ENCODE measurements at regions not wholly inside any gene's neighbourhood (a gene's known extent, or its start where the extent isn't known, plus 50 kb on each side); places are given as distances from the start of the nearest gene placed in this dataset.

GRCh38 chr14:62076825-62077605 lies 314.8 kb downstream of the SNAPC1 start:
- H3K9me3 ChIP-seq = no peaks in the 10 kb centered on the region
- no peaks in the 10 kb centered on the region for H3K36me3 Mint-ChIP-seq (ENCODE audit: insufficient read depth, unreplicated experiment)
- no peaks in the 10 kb centered on the region; the same call in 1 of the 2 replicates for H3K27me3 ChIP-seq (replicated peaks; ENCODE audit: control insufficient read depth, insufficient read depth, low read length)
- intact Hi-C loops (cut with micrococcal nuclease; ENCODE audit: unreplicated experiment) = no loop called here
- TF ChIP-seq, protein P1, sequence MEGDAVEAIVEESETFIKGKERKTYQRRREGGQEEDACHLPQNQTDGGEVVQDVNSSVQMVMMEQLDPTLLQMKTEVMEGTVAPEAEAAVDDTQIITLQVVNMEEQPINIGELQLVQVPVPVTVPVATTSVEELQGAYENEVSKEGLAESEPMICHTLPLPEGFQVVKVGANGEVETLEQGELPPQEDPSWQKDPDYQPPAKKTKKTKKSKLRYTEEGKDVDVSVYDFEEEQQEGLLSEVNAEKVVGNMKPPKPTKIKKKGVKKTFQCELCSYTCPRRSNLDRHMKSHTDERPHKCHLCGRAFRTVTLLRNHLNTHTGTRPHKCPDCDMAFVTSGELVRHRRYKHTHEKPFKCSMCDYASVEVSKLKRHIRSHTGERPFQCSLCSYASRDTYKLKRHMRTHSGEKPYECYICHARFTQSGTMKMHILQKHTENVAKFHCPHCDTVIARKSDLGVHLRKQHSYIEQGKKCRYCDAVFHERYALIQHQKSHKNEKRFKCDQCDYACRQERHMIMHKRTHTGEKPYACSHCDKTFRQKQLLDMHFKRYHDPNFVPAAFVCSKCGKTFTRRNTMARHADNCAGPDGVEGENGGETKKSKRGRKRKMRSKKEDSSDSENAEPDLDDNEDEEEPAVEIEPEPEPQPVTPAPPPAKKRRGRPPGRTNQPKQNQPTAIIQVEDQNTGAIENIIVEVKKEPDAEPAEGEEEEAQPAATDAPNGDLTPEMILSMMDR (IDR thresholded peaks at IDR 0.05; ENCODE audit: insufficient read depth in 1 of 2, low read depth in 1 of 2, low read length in 1 of 2, severe bottlenecking in 1 of 2, unreplicated experiment in 1 of 2) = no peak
- H3K4me3 ChIP-seq (ENCODE audit: low read depth, low read length) = no peak overlapping the region
- DNase-seq = no peak
- no peaks in the 10 kb centered on the region for H3K4me1 ChIP-seq
- no peaks in the 10 kb centered on the region for H3K36me3 ChIP-seq (ENCODE audit: control insufficient read depth, insufficient read depth, low read length)
- H3K27ac Mint-ChIP-seq (ENCODE audit: unreplicated experiment) = no peak overlapping the region
- no peaks in the 10 kb centered on the region for H3K4me1 Mint-ChIP-seq (ENCODE audit: low read depth, unreplicated experiment)
- no peaks in the 10 kb centered on the region for H3K9me3 Mint-ChIP-seq (ENCODE audit: unreplicated experiment)
- H3K4me3 Mint-ChIP-seq (ENCODE audit: unreplicated experiment) = no peak overlapping the region
- H3K27me3 Mint-ChIP-seq (ENCODE audit: insufficient read depth, unreplicated experiment) = no peaks in the 10 kb centered on the region
- CTCF ChIA-PET = no interaction called here
- POLR2A ChIA-PET = no interaction called here
- no TSS peak for BruUV-seq (replicated peaks)

DNA sequence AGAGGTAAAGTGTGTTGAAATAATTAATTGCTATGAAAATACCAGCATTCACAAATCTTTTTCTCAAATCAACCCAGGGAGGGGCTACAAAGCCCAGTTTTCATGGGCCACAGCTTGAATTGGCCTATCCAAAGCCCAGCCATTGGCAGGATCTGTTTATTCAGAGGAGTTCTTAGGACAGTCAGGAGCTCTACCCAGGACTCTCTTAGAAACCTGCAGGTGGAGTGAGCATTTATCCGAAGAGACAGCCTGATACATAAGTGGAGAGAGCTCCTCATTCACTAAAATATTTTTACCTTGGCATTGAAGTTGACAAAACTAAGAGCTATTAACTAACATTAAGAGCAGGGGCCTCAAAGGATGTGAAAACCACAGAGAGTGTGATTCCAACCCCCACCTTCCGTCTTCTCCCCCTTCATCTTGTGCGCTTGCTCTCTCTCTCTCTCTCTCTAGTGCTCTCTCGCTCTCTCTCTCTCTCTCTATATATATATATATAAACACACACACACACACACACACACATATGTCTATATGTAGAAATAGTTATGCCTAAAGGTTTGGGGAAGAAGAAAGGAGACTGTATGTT lies 315.5 kb downstream of the SNAPC1 start:
- Mint-ChIP-seq H3K9me3 (ENCODE audit: unreplicated experiment) (no peaks in the 10 kb centered on the region), H3K27ac (ENCODE audit: unreplicated experiment) (no peak overlapping the region), H3K27me3 (ENCODE audit: insufficient read depth, unreplicated experiment) (peaks cover 2% of the 10 kb centered on the region), H3K36me3 (ENCODE audit: insufficient read depth, unreplicated experiment) (no peaks in the 10 kb centered on the region), H3K4me3 (ENCODE audit: unreplicated experiment) (no peak overlapping the region), H3K4me1 (ENCODE audit: low read depth, unreplicated experiment) (no peaks in the 10 kb centered on the region)
- intact Hi-C loops (cut with micrococcal nuclease; ENCODE audit: unreplicated experiment) = no loop called here
- Histone ChIP-seq H3K9me3 (no peaks in the 10 kb centered on the region), H3K4me3 (ENCODE audit: low read depth, low read length) (no peak overlapping the region), H3K27me3 (replicated peaks; ENCODE audit: control insufficient read depth, insufficient read depth, low read length) (no peaks in the 10 kb centered on the region; the same call in 1 of the 2 replicates), H3K36me3 (ENCODE audit: control insufficient read depth, insufficient read depth, low read length) (no peaks in the 10 kb centered on the region), H3K4me1 (no peaks in the 10 kb centered on the region)
- CTCF ChIA-PET = no interaction called here
- no peak for DNase-seq
- TF ChIP-seq, protein P1 (IDR thresholded peaks at IDR 0.05; ENCODE audit: insufficient read depth in 1 of 2, low read depth in 1 of 2, low read length in 1 of 2, severe bottlenecking in 1 of 2, unreplicated experiment in 1 of 2) = no peak
- BruUV-seq (replicated peaks) = no TSS peak
- POLR2A ChIA-PET = no interaction called here

DNA sequence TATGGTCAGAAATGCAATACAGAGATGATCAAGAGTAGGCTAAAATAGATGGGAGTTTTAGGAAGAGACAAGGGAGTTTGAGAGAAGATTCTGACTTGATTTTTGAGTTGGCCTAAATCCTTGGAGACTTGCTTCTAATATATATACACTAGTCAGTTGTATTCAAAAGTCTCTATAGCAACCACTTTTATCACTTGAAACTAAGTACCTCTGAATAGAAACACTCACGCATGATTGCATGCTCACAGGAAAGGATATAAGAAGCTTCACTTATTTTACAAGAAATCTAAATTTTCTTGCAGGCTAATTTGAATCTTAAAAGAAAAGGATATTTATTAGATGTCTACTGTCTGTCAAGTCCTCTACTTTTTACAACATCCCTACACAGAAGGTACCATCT lies 316.8 kb downstream of the SNAPC1 start:
- ChIA-PET CTCF (no interaction called here), POLR2A (no interaction called here)
- intact Hi-C loops (cut with micrococcal nuclease; ENCODE audit: unreplicated experiment) = no loop called here
- Mint-ChIP-seq H3K4me1 (ENCODE audit: low read depth, unreplicated experiment) (no peaks in the 10 kb centered on the region), H3K9me3 (ENCODE audit: unreplicated experiment) (no peaks in the 10 kb centered on the region), H3K4me3 (ENCODE audit: unreplicated experiment) (no peak overlapping the region), H3K36me3 (ENCODE audit: insufficient read depth, unreplicated experiment) (no peaks in the 10 kb centered on the region), H3K27me3 (ENCODE audit: insufficient read depth, unreplicated experiment) (peaks cover 2% of the 10 kb centered on the region), H3K27ac (ENCODE audit: unreplicated experiment) (no peak overlapping the region)
- Histone ChIP-seq H3K4me3 (ENCODE audit: low read depth, low read length) (no peak overlapping the region), H3K36me3 (ENCODE audit: control insufficient read depth, insufficient read depth, low read length) (no peaks in the 10 kb centered on the region), H3K4me1 (no peaks in the 10 kb centered on the region), H3K9me3 (no peaks in the 10 kb centered on the region), H3K27me3 (replicated peaks; ENCODE audit: control insufficient read depth, insufficient read depth, low read length) (no peaks in the 10 kb centered on the region; the same call in 1 of the 2 replicates)
- no TSS peak for BruUV-seq (replicated peaks)
- DNase-seq = no peak
- TF ChIP-seq, protein P1 (IDR thresholded peaks at IDR 0.05; ENCODE audit: insufficient read depth in 1 of 2, low read depth in 1 of 2, low read length in 1 of 2, severe bottlenecking in 1 of 2, unreplicated experiment in 1 of 2) = no peak
